GM10266 (cell line): ENCODE measurements at regions not wholly inside any gene's neighbourhood (a gene's known extent, or its start where the extent isn't known, plus 50 kb on each side); places are given as distances from the start of the nearest gene placed in this dataset.
"Not testable (repeated sequence)": the region's sequence is repeated elsewhere in the genome, so short reads cannot be mapped to it uniquely, and the experiment has no call there.

ENCODE experiments used
- DNase-seq: peaks from one replicate; pipeline ENCODE4 v3.0.0; 2012; ENCODE audit errors: extremely low spot score
- TF ChIP-seq, protein P1 (sequence below): IDR thresholded peaks from 2 replicates; pipeline ENCODE4 v1.5.1; 2012; ENCODE audit warnings: mild to moderate bottlenecking, low read depth; ENCODE audit not compliant: control insufficient read depth, insufficient read depth; ENCODE audit errors: missing control alignments

DNA sequence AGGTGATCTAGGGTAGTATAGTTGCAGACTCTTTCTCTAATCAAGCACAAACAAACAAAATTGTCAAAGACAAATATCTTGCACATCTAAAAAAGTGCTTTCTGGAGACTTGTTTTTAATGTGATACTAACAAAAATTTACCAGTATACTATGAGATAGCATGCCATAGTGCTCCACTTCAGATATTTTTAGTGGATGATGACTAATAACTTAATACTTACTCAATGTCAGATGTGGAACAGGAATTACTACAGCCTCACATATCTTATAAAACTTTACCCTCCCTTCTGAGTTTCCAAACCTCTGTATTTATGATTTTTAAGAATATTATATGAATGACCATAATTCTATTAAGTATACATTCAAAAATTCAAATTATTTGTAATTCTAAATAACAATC, 1162.0 kb upstream of the SLC39A10 start:
- DNase-seq = no peak
- TF ChIP-seq, protein P1, sequence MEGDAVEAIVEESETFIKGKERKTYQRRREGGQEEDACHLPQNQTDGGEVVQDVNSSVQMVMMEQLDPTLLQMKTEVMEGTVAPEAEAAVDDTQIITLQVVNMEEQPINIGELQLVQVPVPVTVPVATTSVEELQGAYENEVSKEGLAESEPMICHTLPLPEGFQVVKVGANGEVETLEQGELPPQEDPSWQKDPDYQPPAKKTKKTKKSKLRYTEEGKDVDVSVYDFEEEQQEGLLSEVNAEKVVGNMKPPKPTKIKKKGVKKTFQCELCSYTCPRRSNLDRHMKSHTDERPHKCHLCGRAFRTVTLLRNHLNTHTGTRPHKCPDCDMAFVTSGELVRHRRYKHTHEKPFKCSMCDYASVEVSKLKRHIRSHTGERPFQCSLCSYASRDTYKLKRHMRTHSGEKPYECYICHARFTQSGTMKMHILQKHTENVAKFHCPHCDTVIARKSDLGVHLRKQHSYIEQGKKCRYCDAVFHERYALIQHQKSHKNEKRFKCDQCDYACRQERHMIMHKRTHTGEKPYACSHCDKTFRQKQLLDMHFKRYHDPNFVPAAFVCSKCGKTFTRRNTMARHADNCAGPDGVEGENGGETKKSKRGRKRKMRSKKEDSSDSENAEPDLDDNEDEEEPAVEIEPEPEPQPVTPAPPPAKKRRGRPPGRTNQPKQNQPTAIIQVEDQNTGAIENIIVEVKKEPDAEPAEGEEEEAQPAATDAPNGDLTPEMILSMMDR = no peak

DNA sequence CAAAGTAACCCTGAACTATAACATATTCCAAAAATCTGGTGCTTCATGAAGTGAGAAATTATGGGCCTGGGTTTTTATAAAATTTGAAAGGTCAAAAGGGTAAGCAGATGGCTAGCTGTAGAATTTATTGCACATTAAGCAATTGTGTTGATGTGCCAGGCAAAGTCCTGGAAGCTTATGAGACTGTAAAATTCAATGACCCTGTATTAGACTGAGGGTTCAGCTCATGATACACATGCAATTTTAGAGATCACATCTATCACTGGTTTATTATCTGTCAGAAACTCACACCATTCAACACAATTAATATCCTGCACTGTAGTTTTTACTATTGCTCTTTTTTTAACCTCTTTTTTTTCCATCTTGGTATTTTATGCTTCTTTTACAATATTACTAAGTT, 1162.6 kb upstream of the SLC39A10 start:
- TF ChIP-seq, protein P1 = no peak
- no peak for DNase-seq

DNA sequence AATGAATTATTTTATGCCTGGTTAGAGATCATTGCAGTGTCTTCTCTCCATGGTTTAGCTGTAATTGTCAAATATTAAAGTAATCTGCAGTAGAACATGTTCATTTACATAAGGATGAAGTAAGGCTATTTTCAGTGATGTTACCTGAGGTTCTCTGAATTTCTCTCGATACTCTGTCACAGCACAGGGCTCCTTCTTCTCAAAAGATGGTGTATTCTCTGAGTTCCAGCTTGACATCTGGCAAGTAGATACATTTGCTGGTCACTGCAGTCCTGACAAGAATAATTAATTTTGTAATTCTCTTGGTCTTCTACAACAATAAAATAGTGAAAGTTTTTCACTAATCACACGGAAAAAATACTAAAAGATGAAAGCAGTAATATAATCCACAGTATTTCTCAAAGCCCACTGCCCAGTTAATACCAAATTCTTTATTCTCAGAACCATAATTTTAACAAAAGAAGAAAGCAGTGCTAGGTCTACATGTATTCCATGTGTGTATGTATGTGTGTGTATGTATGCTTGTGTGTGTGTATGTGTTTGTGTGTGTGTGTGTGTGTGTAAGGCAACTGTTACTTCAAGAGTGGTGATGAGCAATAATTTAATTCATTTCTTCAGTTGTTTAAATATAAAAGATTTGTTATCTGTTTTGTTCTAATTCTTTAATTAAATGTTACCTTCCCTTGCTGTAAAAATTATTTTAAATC, 1165.5 kb upstream of the SLC39A10 start:
- TF ChIP-seq, protein P1 = no peak
- no peak for DNase-seq

DNA sequence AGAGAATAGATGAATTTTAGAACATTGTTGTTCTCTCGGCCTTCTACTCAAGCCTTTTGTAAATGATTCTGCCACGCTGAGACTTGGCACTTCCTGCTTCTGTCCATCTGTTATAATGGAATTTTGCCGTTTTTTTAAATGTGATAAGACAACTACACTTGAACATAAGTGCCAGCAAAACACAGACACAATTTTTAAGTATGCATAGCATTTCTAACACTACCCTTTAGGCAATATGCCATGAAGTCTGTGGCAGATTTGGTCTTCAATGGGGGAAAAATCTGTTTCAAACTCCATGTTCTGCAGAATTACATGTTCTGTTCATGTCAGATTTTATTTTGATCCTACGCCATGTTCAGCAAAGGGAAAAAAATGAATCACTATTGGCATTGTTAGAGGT, 1170.7 kb upstream of the SLC39A10 start:
- DNase-seq = no peak
- TF ChIP-seq, protein P1 = no peak

DNA sequence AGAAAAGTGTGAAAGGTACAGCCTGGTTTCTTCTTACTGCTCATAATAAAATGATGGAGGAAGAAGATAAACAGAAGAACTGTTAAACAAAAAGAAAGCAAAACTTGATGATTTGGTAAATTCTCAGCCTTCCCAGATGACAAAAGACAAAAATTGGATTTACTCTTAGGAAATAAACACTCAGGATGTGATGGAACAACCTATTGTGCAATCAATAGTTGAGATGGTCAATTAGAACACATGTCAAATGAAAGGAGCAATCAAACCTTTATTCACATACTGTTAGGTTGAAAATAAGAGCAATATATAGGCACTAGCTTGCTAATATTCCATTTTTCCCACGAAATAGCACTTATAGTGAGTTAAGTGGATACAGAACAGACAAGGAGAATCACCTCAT, 1174.0 kb upstream of the SLC39A10 start:
- TF ChIP-seq, protein P1 = no peak
- no peak for DNase-seq

DNA sequence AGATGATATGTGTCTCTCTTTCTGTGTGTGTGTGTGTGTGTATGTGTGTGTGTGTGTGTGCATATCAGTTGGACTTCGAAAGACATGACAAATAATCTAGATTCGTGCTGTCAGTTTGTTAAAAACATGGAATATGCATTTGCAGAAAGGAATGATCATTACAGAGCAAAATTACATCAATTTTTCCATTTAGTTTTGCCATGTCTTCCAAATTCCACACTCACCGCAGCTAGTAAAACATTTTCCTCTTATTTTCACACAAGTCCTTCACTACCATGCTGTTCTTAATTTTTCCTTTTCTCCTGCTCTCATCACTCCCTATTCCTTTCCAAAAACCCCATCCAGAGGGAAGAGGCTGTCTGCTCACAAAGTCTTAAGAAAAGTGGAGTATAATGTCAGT, 1191.4 kb upstream of the SLC39A10 start:
- TF ChIP-seq, protein P1 = no peak
- DNase-seq = no peak

DNA sequence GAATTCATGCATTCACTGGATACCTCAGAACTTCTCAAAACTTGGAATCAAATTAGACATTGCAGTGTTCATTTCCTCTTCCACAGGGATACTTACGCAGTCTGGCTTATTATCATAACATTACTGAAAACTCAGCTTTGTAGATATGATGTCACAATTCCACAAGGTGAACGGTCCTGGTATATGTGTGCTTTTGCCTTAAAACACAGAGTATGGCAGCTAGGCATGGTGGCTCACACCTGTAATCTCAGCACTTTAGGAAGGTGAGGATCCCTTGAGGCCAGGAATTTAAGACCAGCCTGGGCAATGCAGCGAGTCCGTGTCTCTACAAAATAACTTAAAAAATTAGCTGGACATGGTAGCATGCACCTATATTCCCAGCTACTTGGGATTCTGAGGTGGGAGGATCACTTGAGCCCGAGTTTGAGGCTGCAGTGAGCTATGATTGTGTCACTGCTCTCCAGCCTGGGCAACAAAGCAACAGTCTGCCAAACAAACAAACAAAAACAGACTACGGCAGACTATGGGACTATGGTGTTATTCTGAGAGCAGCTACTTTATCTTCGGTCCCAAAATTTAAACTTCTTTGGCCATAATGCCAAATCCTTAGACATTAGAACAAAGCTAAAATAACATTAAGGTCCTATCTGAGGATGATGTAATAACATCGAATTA, 1191.9 kb upstream of the SLC39A10 start:
- no peak for DNase-seq
- TF ChIP-seq, protein P1 = no peak

DNA sequence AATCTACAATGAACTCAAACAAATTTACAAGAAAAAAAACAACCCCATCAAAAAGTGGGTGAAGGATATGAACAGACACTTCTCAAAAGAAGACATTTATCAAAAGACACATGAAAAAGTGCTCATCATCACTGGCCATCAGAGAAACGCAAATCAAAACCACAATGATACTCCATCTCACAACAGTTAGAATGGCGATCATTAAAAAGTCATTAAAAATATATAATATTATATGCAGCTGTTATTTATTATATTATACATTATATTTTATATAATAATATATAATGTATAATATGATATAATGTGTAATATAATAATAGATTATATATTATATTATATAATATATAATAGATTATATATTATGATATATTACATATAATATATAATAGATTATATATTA, 1194.1 kb upstream of the SLC39A10 start:
- not testable (repeated sequence) for DNase-seq
